SK-N-SH (cell line): ENCODE measurements at regions not wholly inside any gene's neighbourhood (a gene's known extent, or its start where the extent isn't known, plus 50 kb on each side); places are given as distances from the start of the nearest gene placed in this dataset.

Experiments used
- CTCF ChIA-PET: fragments of 300-600, 350-600 bp; formaldehyde crosslinking; extraction: SDS; loops from one replicate; lab custom pipeline; 2021; lab: Yijun Ruan, JAX
- POLR2A ChIA-PET: fragments of 350-600 bp; sonication (Branson Sonifier 250); formaldehyde crosslinking; extraction: SDS; loops from one replicate; lab custom pipeline; 2020; ENCODE audit warnings: antibody characterized with exemption, inconsistent platforms; lab: Yijun Ruan, JAX
- DNase-seq: peaks from one replicate; pipeline ENCODE4 v3.0.0; 2012
- H2AFZ ChIP-seq: fragments of 200-600 bp; sonication (generic); 2 replicates; pipeline ENCODE4 v1.8.1; 2016; ENCODE audit warnings: antibody characterized with exemption, mild to moderate bottlenecking, low read depth
- H3F3A ChIP-seq: fragments of 200-600 bp; sonication (generic); replicated peaks from 2 replicates; pipeline ENCODE3; 2016; ENCODE audit warnings: antibody characterized with exemption, mild to moderate bottlenecking; ENCODE audit not compliant: insufficient read depth
- H3K27ac ChIP-seq, 2 experiments: fragments of 200-500 bp in 1 of 2; fragments of 200-600 bp in 1 of 2; sonication (Bioruptor generic) in 1 of 2; sonication (generic), shearing (Covaris generic) in 1 of 2; 2 replicates each; pipeline versions ENCODE4 v1.5.1 to v1.6.1; 2014 to 2016; ENCODE audit warnings: low read depth in 2 of 2, inconsistent platforms in 1 of 2, low read length in 1 of 2, mild to moderate bottlenecking in 1 of 2, mixed read lengths in 1 of 2
- H3K27me3 ChIP-seq: fragments of 200-600 bp; sonication (generic), shearing (Covaris generic); 2 replicates; pipeline ENCODE4 v1.6.1; 2016; ENCODE audit warnings: mixed run types; ENCODE audit not compliant: insufficient read depth
- H3K36me3 ChIP-seq, 2 experiments: fragments of 200-500 bp in 1 of 2; fragments of 200-600 bp in 1 of 2; sonication (Bioruptor generic) in 1 of 2; sonication (generic) in 1 of 2; replicated peaks in 1 of 2; 2 replicates each; pipeline versions ENCODE3 to v1.5.1; 2014 to 2016; ENCODE audit warnings: low read length in 1 of 2, mild to moderate bottlenecking in 1 of 2; ENCODE audit not compliant: insufficient read depth in 2 of 2, control insufficient read depth in 1 of 2
- H3K4me1 ChIP-seq, 2 experiments: fragments of 200-500 bp in 1 of 2; fragments of 200-600 bp in 1 of 2; sonication (Bioruptor generic) in 1 of 2; sonication (generic), shearing (Covaris generic) in 1 of 2; 2 replicates each; pipeline versions ENCODE4 v1.5.1 to v1.6.1; 2014 to 2016; ENCODE audit warnings: low read depth in 1 of 2, low read length in 1 of 2, mixed run types in 1 of 2; ENCODE audit not compliant: insufficient read depth in 2 of 2, control insufficient read depth in 1 of 2
- H3K4me2 ChIP-seq: fragments of 200-600 bp; sonication (generic), shearing (Covaris generic); 2 replicates; pipeline ENCODE4 v1.6.1; 2017; ENCODE audit warnings: mixed run types
- H3K4me3 ChIP-seq, 2 experiments: fragments of 200-500 bp in 1 of 2; fragments of 200-600 bp in 1 of 2; sonication (Bioruptor generic) in 1 of 2; sonication (generic), shearing (Covaris generic) in 1 of 2; 2 replicates each; pipeline versions ENCODE4 v1.5.1 to v1.8.1; 2014 to 2016; ENCODE audit warnings: low read depth in 2 of 2, inconsistent platforms in 1 of 2, low read length in 1 of 2, mild to moderate bottlenecking in 1 of 2, mixed read lengths in 1 of 2, moderate library complexity in 1 of 2
- H3K79me2 ChIP-seq: fragments of 200-600 bp; sonication (generic); 2 replicates; pipeline ENCODE4 v1.8.1; 2017; ENCODE audit warnings: mild to moderate bottlenecking; ENCODE audit not compliant: insufficient read depth
- H3K9ac ChIP-seq: fragments of 200-600 bp; sonication (generic); 2 replicates; pipeline ENCODE4 v1.6.1; 2017; ENCODE audit warnings: mixed run types
- H3K9me2 ChIP-seq: fragments of 200-600 bp; sonication (generic); 2 replicates; pipeline ENCODE4 v1.6.1; 2017; ENCODE audit warnings: mixed run types
- H3K9me3 ChIP-seq: fragments of 200-600 bp; sonication (generic); 2 replicates; pipeline ENCODE4 v1.6.1; 2017; ENCODE audit warnings: mixed run types, mild to moderate bottlenecking, moderate library complexity
- H4K20me1 ChIP-seq: fragments of 200-600 bp; sonication (generic); 2 replicates; pipeline ENCODE4 v1.6.1; 2017; ENCODE audit warnings: mild to moderate bottlenecking, mixed run types; ENCODE audit not compliant: insufficient read depth
- ELF1 ChIP-seq: IDR thresholded peaks from 2 replicates; pipeline ENCODE4 v1.4.0; 2012
- EZH2phosphoT487 ChIP-seq: fragments of 200-600 bp; sonication (generic); IDR thresholded peaks from 2 replicates; pipeline ENCODE4 v1.6.1; 2017; ENCODE audit warnings: low read depth, mixed run types, mild to moderate bottlenecking, antibody characterized with exemption, moderate library complexity, borderline replicate concordance
- FOSL2 ChIP-seq: IDR thresholded peaks from 2 replicates; pipeline ENCODE4 v1.4.0; 2012; ENCODE audit warnings: low read depth, mild to moderate bottlenecking, moderate library complexity, borderline replicate concordance
- MEF2A ChIP-seq: IDR thresholded peaks from 2 replicates; pipeline ENCODE4 v1.4.0; 2012; ENCODE audit warnings: low read depth, borderline replicate concordance
- MXI1 ChIP-seq: IDR thresholded peaks from 2 replicates; pipeline ENCODE4 v1.6.1; 2012; ENCODE audit warnings: mild to moderate bottlenecking, low read depth, low read length, improper control_type of control experiment
- POLR2AphosphoS5 ChIP-seq: IDR thresholded peaks from 2 replicates; pipeline ENCODE4 v1.6.1; 2012; ENCODE audit warnings: low read depth, low read length
- RXRA ChIP-seq: IDR thresholded peaks from 2 replicates; pipeline ENCODE4 v1.4.0; 2012; ENCODE audit warnings: low read depth, mild to moderate bottlenecking, borderline replicate concordance
- SMC3 ChIP-seq: IDR thresholded peaks from 2 replicates; pipeline ENCODE4 v1.6.1; 2012; ENCODE audit warnings: low read depth, low read length, improper control_type of control experiment
- TAF1 ChIP-seq: IDR thresholded peaks from 2 replicates; pipeline ENCODE4 v1.6.1; 2012; ENCODE audit warnings: low read depth, mild to moderate bottlenecking, low read length, moderate library complexity, borderline replicate concordance
- YY1 ChIP-seq: IDR thresholded peaks from 2 replicates; pipeline ENCODE4 v1.4.0; 2012; ENCODE audit warnings: low read depth, mild to moderate bottlenecking
- WGBS: methylation state at CpG from one replicate; pipeline ENCODE4 v1.1.6; 2017; ENCODE audit warnings: low lambda C conversion rate; 5-methylcytosine and 5-hydroxymethylcytosine counted together
- TF ChIP-seq, protein P1 (sequence below): IDR thresholded peaks from 2 replicates; pipeline ENCODE4 v1.6.1; 2012; ENCODE audit warnings: mild to moderate bottlenecking, low read depth, low read length, moderate library complexity
- TF ChIP-seq, protein P2 (sequence below): IDR thresholded peaks from 2 replicates; pipeline ENCODE4 v1.4.0; 2012; ENCODE audit warnings: low read depth, borderline replicate concordance
- TF ChIP-seq, protein P3 (sequence below): IDR thresholded peaks from 2 replicates; pipeline ENCODE4 v1.4.0; 2012; ENCODE audit warnings: low read depth

GRCh38 chr2:124241-124880, 78.1 kb upstream of the FAM110C start:
- CTCF ChIA-PET: no interaction called here
- 3% methylated on average over 3 of the region's 3 CpGs for WGBS

GRCh38 chr2:116953-117352, 70.6 kb upstream of the FAM110C start:
- CTCF ChIA-PET: interaction anchor here (1.0 kb wide), 1 partner anchor 72 kb away, joined by 3 read pairs; no protein-coding TSS in a partner anchor
- no peaks in the 10 kb centered on the region for H3K79me2 ChIP-seq
- POLR2A ChIA-PET: no interaction called here
- no peaks in the 10 kb centered on the region for H3K36me3 ChIP-seq
- H3K9ac ChIP-seq: no peak overlapping the region
- H3K9me2 ChIP-seq: no peaks in the 10 kb centered on the region
- DNase-seq: no peak
- no peak overlapping the region for H3K4me3 ChIP-seq
- no peaks in the 10 kb centered on the region for H4K20me1 ChIP-seq
- no peaks in the 10 kb centered on the region for H3K4me1 ChIP-seq
- H3F3A ChIP-seq: no peaks in the 10 kb centered on the region
- no peak overlapping the region for H3K27ac ChIP-seq
- no peak overlapping the region for H3K4me2 ChIP-seq
- TF ChIP-seq SMC3: no peak
- TF ChIP-seq, protein P1, sequence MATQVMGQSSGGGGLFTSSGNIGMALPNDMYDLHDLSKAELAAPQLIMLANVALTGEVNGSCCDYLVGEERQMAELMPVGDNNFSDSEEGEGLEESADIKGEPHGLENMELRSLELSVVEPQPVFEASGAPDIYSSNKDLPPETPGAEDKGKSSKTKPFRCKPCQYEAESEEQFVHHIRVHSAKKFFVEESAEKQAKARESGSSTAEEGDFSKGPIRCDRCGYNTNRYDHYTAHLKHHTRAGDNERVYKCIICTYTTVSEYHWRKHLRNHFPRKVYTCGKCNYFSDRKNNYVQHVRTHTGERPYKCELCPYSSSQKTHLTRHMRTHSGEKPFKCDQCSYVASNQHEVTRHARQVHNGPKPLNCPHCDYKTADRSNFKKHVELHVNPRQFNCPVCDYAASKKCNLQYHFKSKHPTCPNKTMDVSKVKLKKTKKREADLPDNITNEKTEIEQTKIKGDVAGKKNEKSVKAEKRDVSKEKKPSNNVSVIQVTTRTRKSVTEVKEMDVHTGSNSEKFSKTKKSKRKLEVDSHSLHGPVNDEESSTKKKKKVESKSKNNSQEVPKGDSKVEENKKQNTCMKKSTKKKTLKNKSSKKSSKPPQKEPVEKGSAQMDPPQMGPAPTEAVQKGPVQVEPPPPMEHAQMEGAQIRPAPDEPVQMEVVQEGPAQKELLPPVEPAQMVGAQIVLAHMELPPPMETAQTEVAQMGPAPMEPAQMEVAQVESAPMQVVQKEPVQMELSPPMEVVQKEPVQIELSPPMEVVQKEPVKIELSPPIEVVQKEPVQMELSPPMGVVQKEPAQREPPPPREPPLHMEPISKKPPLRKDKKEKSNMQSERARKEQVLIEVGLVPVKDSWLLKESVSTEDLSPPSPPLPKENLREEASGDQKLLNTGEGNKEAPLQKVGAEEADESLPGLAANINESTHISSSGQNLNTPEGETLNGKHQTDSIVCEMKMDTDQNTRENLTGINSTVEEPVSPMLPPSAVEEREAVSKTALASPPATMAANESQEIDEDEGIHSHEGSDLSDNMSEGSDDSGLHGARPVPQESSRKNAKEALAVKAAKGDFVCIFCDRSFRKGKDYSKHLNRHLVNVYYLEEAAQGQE: no peak
- H3K9me3 ChIP-seq: no peaks in the 10 kb centered on the region
- H2AFZ ChIP-seq: no peak overlapping the region
- 16% methylated on average over 2 of the region's 2 CpGs for WGBS
- H3K27me3 ChIP-seq: no peaks in the 10 kb centered on the region

More at GRCh38 chr2:124241-124880, 78.1 kb upstream of the FAM110C start:
- POLR2A ChIA-PET: no interaction called here
- H3K9ac ChIP-seq: no peak overlapping the region
- no peaks in the 10 kb centered on the region for H3K27me3 ChIP-seq
- no peaks in the 10 kb centered on the region for H3K36me3 ChIP-seq
- H3F3A ChIP-seq: no peaks in the 10 kb centered on the region
- peaks cover 5% of the 10 kb centered on the region; the same call in 1 of the 2 replicates for H3K9me3 ChIP-seq
- no peak overlapping the region for H3K27ac ChIP-seq
- H3K4me3 ChIP-seq: no peak overlapping the region
- no peak overlapping the region for H2AFZ ChIP-seq
- TF ChIP-seq ELF1 (no peak), MEF2A (no peak)
- H3K4me1 ChIP-seq: no peaks in the 10 kb centered on the region
- H4K20me1 ChIP-seq: no peaks in the 10 kb centered on the region
- H3K9me2 ChIP-seq: no peaks in the 10 kb centered on the region
- H3K79me2 ChIP-seq: no peaks in the 10 kb centered on the region
- H3K4me2 ChIP-seq: no peak overlapping the region
- DNase-seq: no peak

- Histone ChIP-seq H3K79me2 (no peaks in the 10 kb centered on the region), H3K27me3 (no peaks in the 10 kb centered on the region), H3K27ac (no peak overlapping the region), H4K20me1 (no peaks in the 10 kb centered on the region), H3K36me3 (no peaks in the 10 kb centered on the region), H3K9me3 (peaks cover 10% of the 10 kb centered on the region; the same call in 1 of the 2 replicates), H3K4me2 (no peak overlapping the region), H3F3A (no peaks in the 10 kb centered on the region), H3K9me2 (no peaks in the 10 kb centered on the region), H2AFZ (no peak overlapping the region), H3K4me1 (no peaks in the 10 kb centered on the region), H3K4me3 (no peak overlapping the region), H3K9ac (no peak overlapping the region)
- ChIA-PET CTCF (no interaction called here), POLR2A (no interaction called here)
- DNase-seq: no peak
- WGBS: 0% methylated on average over 3 of the region's 3 CpGs
- TF ChIP-seq POLR2AphosphoS5 (no peak), YY1 (no peak), FOSL2 (no peak), TAF1 (no peak), MXI1 (no peak), EZH2phosphoT487 (no peak), ELF1 (no peak), RXRA (no peak)
- TF ChIP-seq, protein P2, sequence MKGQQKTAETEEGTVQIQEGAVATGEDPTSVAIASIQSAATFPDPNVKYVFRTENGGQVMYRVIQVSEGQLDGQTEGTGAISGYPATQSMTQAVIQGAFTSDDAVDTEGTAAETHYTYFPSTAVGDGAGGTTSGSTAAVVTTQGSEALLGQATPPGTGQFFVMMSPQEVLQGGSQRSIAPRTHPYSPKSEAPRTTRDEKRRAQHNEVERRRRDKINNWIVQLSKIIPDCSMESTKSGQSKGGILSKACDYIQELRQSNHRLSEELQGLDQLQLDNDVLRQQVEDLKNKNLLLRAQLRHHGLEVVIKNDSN: no peak
- TF ChIP-seq, protein P1: no peak
- TF ChIP-seq, protein P3, sequence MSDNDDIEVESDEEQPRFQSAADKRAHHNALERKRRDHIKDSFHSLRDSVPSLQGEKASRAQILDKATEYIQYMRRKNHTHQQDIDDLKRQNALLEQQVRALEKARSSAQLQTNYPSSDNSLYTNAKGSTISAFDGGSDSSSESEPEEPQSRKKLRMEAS: no peak
Observed at GRCh38 chr2:115303-115702, 69.0 kb upstream of the FAM110C start.
